GM18498 (cell line): ENCODE measurements at regions not wholly inside any gene's neighbourhood (a gene's known extent, or its start where the extent isn't known, plus 50 kb on each side); places are given as distances from the start of the nearest gene placed in this dataset.
"Not testable (repeated sequence)": the region's sequence is repeated elsewhere in the genome, so short reads cannot be mapped to it uniquely, and the experiment has no call there.

ENCODE experiments used
- ATAC-seq: cut with Tn5 transposase; IDR thresholded peaks from one replicate; pipeline ENCODE4 v1.9.1; 2021; ENCODE audit warnings: mild to moderate bottlenecking, moderate library complexity; ENCODE audit not compliant: unreplicated experiment

DNA sequence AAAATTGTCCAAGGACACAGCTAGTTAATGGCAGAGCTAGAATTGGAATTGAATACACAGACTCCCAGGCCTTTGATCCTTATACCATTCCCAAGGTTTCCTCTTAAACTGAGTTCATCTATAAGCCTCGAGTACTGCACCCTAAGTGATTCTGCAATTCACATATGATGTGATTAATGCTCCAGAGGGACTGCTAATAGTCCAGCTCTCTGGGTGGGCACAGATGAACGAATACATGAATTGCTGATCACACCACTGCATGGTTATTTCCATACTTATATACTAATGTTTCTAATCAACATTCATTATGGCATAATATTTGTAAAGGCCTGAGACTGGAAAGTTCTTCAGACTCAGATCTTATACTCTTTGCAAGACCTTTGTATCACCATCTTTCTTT, 101.8 kb downstream of the NUFIP1 start:
- ATAC-seq: no peak

DNA sequence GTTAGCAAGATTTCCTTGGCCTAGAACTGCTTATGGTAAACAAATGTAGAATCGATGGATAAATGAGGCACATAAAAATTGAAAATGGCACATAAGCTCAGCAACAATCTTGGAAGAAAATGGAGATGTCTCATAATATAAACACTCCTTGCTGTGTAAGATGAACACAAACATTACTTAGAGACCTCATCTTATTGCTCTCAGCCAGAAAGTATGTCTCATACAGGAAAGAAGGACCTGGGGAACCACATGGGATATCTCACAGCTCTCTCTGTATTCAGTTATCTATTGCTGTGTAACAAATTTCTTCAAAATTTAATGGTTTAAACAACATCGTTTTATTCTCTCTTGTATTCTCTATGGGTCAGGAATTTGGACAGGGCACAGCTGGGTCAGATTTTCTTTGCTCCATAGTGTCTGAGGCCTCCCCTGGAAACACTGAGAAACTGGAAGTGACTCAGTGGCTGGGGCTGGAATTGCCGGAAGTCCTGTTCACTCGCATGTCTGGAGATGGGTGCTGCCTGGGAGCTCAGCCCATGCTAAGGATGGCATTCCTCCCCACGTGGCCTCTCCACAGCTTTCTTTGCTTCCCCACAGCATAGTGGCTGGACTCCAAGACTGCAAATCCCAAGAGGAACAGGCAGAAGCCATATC, 105.1 kb downstream of the NUFIP1 start:
- ATAC-seq: no peak

DNA sequence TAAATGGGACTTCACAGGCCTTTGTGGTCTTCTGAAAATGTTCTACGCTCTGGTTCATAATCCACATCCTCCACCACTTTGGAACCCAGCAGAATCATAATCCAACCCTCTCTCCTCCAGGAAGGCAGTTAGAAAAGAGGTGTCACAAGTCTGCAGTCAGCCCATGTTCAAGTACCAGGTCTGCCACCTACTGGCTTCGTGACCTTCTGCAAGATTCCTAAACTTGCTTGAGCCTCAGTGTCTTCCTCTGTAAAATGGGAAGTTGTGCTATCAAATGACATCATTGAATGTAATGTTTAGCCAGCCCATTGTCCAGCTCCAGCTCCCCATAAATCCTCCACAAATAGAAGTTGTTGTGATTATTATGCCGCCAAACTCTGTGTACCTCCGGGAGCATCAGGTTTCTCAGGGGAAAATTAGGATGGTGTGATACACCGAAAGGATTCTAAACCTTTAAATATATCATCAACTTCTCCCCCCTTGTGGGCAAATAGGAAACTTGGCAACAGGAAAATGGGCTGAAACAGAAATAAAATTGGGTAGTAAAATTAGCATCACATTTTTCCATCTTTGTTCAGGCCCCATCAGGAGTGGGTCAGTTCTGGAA, 109.7 kb downstream of the NUFIP1 start:
- ATAC-seq: no peak

DNA sequence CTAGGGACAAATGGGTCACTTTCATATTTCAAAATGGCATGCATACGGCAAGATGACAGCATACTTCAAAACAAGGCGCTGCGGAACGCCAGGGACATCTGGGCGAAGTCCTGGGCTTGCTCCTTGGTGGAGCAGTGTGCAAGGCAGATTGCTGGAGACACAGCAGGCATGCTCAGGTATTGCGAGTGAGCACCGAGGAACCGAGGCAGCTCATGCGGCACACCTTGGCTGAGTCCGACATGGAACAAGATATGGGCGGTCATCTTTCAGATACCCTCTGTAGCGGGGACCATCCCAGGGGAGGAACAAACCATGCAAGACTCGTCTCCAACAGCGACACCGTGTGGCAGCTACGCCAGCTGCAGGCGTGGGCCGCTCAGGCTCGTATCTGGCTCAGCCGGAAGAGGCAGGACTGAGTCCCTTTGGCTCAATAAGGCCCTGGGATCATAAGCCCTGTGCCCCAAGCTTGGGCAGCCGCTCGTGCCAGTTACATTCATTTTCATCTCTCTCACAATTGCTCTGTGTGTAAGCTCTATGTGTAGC, 112.4 kb downstream of the NUFIP1 start:
- no peak for ATAC-seq

DNA sequence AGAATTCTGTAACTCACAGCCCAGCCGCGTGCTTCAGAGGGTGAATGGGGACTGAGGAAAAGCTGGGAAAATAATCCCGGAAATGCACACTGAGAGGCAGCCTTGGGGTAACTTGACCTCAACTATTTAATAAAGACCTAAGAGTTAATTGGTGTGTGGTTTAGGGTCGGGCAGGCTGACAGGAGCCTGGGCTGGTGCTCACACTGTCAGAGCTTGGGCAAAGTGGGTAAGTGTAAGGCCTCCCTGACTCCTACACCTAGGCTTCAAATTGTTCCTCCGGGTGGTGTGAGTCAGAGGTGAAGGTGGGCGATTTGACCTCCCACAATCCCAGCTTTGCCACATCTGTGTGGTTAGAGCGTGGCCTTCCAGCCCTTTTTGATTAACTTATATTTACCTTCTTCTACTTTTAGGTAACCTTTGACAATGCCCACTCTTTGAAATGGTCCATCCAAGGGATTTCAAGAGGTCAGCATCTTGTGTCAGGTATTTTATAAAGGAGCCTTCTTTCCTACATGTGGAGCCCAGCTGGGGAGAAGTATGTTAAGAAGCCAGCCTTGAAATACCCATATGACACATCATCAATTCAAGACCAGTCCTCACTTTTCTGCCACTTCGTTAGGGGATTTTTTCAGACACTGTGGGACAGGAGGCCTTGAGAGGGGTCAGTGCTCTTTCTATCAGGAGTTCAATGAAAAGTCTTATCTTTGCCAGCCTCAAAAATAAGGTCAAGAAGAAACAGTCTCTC, 114.2 kb downstream of the NUFIP1 start:
- no peak for ATAC-seq

DNA sequence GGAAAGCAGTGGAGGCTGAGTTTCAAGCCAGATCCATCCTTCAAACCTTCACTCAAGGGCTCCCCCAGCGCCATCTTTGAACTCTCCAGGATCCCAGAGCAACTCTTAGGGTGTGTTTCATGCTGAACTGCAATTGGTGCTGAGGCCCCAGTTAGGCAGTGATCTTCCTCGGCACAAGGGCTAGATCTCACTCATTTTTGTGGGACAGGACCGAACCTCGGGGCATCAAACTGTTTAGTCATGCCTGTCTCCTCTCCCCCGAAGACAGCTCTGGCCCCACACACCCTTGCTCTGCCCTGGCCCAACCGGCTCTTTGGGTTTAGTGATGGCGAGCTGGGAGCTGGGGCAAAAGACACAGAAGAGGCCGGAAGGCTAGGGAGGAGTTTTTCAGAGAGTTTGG, 115.1 kb downstream of the NUFIP1 start:
- no peak for ATAC-seq

DNA sequence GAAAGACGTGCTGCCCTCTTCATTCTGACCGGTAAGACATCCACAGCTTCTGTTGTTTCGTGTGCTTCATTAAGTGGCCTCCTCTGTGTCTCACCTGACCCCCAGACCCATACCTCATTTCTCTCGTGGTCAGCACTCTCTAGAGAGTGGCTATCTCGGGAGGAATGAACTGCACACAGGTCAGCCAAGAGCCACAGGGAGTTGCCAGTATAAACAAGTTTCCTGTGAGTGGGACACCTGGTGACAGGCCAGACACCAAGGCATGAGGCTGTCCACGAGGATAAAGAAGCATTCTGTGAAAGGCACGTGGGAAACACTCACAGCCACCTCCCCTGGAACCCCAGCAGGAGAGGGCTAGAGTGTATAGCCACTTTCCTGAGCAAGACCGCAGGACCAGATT, 115.8 kb downstream of the NUFIP1 start:
- no peak for ATAC-seq

DNA sequence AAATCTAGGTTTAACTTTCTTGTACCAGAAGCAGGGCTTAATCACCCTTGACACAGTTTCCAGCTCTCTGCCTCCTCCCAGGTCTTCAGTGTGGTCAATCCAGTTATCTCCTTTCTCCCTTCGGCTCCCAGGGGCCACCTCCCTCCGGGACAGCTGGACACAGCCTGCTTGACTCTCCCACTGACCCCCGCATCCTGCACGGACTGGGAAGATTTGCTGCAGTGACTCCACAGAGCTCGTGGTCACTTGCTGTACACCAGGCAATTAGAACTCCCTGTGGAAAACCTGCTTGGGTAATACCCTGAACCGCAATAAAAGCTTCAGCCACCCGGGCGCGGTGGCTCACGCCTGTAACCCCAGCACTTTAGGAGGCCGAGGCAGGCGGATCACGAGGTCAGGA, 116.5 kb downstream of the NUFIP1 start:
- ATAC-seq: no peak

DNA sequence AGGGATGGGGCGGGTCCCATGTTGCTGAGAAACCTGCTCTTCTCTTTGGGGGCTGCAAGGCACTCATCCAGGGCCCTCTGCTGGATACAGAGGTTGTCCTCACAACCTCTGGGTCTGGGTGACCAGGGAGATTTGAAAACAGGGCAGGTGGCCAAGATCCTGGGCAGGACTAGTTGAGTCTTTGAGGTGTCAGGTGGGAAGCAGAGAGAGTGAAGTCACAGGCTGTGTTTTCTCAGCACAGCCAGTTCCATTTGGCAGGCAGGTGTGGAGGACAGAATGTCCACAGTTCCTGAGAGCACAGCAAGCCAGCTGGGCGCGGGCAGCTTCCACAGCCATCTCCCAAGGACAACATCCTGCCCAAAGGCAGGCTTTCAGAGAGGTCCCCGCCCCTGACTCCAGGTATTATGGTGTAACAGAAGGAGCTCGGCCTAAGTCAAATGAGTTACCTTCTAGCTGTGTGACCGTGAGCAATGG, 118.8 kb downstream of the NUFIP1 start:
- no peak for ATAC-seq

DNA sequence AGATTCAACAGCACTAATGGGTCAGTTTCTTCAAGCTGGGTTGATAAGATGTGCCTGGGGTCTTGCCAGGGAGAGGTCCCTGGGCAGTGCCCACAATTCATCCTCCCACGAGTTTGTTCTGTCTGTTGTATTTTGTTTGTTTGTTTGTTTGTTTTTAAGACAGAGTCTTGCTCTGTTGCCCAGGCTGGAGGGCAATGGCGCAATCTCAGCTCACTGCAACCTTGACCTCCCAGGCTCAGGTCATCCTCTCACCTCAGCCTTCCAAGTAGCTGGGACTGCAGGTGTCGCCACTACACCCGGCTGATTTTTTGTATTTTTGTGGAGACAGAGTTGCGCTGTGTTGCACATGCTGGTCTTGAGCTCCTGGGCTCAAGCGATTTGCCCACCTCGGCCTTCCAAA, 120.1 kb downstream of the NUFIP1 start:
- no peak for ATAC-seq

DNA sequence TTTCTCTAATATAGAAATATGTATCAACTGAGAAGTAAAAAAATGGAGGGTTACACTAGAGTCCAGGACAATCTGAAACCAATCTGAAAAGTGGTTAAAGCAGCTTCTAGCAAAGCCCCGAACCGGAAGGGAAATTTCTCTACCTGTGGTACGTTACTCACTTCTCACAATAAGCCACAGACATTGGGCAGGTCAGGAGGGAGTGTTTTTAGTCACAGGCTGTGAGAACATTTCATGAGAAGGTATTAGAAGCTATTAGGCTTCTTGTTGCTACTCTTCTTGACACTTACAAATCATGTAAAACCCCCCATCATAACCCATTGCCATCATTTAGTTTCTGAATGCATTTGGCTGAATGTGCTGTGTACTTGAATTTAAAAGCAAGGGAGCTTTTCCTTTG, 120.9 kb downstream of the NUFIP1 start:
- peak; percentile 62 for ATAC-seq

DNA sequence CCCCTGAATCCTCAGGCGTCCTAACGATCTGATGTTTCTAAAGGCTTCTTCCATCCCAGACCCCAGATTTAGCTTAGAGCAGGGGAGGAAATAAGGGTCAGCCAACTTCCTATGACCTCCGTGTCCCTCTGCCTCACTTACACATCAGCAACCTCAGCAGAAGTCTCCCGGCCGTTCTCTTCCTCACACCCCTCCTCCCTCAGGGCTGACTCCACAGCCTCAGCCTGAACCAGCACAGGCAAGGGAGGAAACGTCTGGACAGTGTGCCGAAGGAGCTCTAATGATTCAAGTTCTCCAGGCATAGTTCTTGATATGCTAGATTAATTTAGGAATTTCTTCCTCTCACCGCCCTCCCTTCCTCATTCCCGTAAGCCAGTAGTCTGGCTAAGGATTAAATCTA, 121.4 kb downstream of the NUFIP1 start:
- ATAC-seq: no peak

DNA sequence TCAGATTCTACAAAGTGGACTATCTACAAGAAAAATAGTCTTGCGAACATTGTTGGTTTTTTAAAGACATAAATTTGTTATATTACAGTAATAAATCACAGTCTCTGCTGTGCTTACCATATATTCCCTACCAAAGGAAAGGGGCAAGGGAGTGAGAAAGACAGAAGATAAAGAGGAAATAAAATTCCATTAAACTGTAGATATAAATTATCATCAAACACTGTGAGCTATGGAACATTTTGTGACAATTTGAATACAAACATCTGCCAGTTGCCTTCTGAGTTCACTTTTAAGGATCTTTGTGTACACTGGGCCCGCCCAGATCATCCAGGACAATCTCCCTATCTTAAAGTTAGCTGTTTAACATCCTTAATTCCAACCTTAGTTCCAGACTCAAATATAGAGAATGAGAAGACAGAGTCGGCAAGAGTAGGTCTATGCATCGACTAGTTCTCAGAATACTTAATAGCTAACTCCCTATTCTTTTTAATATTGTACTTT, 122.8 kb downstream of the NUFIP1 start:
- no peak for ATAC-seq

DNA sequence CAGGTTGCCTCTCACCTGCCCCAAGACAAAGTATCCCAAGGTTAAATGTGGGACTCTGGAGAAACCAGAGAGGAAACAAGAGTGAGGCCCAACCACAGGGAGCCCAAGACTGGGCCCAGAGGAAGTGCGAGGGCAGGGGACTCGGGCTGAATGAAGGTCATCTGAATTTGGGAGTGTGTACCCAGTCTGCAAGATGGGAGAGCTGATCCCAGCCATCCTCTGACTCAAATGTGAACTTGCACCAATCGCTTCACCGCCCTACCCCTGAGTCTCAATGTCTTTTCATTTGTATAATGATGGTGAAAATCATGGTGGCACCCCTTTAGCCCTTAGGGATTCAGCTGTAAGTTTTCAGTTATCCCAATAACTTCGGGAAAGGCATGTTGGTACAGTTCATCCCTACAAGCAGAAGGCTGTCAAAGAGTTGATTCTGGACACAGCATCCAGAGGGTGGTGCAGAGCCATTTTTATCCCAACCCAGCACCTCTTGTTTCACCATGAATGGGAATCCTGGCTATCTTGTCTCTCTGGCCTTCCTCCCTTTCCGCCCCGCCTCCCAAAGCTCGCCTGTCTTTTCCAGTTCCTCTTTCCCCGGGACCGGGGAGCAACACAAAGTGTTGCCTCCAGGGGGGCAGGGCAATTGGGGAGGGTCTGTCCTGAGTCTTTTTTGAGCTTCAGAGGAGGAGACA, 123.4 kb downstream of the NUFIP1 start:
- ATAC-seq: no peak

DNA sequence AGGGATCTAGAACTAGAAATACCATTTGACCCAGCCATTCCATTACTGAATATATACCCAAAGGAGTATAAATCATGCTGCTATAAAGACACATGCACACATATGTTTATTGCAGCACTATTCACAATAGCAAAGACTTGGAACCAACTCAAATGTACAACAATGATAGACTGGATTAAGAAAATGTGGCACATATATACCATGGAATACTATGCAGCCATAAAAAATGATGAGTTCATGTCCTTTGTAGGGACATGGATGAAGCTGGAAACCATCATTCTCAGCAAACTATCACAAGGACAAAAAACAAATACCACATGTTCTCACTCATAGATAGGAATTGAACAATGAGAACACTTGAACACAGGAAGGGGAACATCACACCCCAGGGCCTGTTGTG, 125.6 kb downstream of the NUFIP1 start:
- not testable (repeated sequence) for ATAC-seq

DNA sequence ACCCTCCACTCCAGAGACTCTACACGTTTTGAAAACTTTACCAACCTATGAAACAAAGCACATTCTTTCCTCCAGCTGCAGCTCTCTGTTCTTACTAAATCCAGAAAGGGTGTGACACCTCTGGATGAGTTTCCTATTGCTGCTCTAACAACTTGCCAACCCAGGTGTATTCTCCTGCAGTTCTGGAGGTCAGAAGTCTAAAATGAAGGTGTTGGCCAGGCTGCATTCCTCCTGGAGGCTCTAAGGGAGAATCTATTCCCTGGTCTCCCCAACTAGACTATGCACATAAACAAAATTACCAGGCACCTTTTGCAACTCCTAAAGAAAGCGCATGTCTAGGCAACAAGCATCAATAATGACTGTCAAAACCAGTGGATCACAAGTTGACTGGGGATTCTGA, 128.8 kb downstream of the NUFIP1 start:
- no peak for ATAC-seq

DNA sequence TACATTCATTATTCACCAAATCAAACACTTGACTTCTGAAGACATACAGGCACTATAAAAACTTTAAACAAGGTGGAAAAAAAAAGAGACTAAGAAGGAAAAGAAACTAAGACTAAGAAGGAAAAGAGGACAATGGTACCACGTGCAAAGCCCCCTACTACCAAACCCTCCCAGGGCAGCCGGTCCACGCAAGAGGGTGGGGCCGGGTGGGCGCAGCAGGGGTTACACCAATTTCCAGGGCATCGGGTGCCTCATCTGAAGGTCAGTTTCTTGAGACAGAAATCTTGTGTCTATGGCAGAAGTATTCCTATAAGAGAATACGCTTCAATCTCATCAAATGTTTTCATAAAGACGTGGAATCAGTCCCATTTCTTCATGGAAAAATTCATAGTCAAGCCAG, 131.5 kb downstream of the NUFIP1 start:
- ATAC-seq: no peak

DNA sequence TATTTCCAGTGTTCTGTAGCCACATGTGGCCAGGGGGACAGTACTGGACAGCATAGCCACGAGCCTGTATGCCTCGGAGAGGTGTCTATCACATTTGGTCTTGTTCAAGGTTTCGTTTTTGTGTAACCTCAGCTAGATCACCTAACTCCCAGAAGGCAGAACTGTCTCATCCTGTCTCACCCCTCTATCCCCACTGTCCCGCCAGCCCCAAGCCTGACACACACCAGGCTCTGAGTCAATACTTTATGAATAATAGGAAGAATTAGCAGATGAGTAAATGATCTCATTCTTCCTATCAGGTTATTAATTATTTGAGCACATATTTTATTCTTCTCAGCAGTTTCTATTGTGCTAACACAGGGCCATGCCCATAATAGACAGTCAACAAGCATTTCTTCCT, 132.2 kb downstream of the NUFIP1 start:
- no peak for ATAC-seq

DNA sequence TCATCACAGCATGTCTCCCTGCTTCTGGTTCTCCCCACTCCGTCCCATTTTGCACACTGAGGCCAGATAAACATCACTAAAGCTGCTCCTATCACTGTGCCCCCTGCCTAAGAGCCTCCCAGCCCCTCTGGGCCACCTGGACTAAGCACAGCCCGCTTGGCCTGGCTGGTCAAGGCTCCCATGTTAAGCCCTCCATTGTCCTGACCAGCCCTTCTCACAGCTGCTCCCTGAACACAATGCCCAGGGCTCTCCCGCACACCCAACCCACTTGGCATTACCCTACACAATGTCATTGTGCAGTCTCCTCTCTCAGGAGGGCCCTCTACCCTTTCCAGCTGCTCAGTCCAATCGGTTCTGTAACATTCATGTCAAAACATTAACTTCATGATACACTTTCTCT, 133.4 kb downstream of the NUFIP1 start:
- no peak for ATAC-seq

DNA sequence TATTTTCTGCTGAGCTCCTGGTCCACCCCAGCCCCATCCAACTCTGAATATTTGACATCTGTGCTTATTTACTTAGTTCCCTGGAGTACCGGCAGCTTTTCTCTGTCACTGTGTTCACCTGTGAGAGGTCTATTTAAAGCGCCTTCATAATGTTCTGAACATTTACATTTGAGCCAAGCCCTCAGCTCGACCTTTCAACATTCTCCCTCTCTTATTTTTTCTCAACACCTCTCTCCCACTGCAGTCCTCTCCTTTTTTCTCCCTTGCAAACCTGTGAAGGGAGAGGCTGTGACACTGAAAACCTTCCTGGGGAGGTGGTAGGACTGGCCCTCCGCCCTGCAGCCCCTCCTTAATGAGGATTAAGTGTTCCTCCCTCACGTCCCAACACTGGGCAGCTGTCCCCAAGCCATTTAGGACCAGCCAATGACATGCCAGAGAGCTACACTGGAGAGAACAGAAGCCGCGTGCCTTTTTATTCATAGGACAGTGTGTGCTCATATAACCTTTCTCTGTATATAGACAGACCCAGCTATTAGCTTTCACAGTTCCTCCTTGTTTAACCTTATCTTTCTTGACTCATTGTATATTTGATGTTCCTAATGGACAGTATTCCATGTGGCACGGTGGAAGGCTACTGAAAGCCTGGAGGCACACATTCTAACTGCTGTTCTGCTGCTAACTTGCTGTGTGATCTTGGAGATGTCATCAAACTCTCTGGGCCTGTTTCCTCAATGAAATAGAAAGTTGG, 134.8 kb downstream of the NUFIP1 start:
- ATAC-seq: no peak
